Epithelial cell of prostate (primary cell): ENCODE measurements at regions not wholly inside any gene's neighbourhood (a gene's known extent, or its start where the extent isn't known, plus 50 kb on each side); places are given as distances from the start of the nearest gene placed in this dataset.
"Not testable (repeated sequence)": the region's sequence is repeated elsewhere in the genome, so short reads cannot be mapped to it uniquely, and the experiment has no call there.

Experiments
- DNase-seq: peaks from one replicate; pipeline ENCODE4 v3.0.0-alpha.2; 2011; ENCODE audit warnings: low read depth, low spot score
- H3K27ac ChIP-seq: fragments of 450-650 bp; 2 replicates; pipeline ENCODE4 v1.5.1; 2017; ENCODE audit warnings: mild to moderate bottlenecking

DNA sequence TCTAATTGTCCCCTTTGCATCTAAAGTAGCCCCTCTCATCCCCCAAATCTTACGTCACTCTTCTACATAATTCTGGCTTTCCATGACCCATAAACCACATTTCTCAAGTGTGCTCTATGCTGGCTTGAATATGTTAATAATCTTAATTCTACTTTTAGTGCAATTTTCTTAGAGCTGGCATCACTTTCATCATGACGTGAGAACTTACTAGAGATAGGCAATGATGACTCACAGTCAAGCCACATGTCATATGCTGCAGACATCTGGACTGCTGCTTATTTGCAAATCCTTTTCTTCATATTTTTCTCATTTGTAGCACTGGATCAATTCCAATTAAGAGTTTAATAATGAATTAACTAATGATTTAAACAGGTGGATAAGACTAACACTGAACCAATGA, 260.7 kb upstream of the PRKCQ start:
- no peak overlapping the region for H3K27ac ChIP-seq
- DNase-seq = no peak

DNA sequence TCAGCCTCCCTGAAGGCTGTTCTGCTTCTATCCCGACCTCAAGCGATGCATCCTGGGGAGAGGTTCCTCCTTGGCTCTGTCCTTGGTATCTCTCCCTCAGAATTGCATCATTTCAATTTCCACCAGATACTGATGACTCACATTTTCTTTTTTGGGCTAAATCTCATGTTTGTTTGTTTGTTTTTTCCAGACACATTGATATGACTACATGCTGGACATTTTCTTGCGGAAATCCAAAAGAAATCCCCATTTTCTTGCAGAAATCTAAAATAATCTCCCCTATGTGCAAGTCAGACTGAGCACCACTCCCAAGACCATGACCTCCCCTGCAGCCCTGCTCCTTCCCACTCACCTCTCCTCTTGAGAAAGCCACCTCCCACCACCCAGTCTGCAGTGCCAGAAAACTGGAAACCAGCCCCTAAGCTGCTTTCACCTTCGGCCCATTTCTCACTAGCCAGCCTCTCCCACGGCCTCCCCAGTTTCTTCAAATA, 260.2 kb upstream of the PRKCQ start:
- no peak overlapping the region for H3K27ac ChIP-seq
- no peak for DNase-seq

DNA sequence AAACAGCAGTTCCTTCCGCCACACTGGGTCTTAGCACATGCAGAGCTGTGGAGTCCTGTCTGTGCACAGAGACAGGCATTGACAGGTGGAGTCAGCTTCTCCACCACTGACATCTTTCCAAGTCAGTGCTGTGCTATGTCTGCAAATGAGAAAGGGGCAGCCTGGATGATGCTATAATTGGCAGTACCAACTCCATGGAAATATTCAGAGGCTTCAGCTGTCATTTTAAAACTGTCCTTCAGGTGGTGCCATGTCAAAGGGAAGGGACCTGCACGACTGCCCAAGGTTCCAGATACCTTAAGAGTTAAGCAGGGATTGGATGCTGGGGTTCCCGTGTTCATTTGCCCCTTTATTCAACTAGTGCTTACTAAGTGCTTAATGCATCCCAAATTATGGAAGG, 258.0 kb upstream of the PRKCQ start:
- no peak for DNase-seq
- H3K27ac ChIP-seq = no peak overlapping the region

DNA sequence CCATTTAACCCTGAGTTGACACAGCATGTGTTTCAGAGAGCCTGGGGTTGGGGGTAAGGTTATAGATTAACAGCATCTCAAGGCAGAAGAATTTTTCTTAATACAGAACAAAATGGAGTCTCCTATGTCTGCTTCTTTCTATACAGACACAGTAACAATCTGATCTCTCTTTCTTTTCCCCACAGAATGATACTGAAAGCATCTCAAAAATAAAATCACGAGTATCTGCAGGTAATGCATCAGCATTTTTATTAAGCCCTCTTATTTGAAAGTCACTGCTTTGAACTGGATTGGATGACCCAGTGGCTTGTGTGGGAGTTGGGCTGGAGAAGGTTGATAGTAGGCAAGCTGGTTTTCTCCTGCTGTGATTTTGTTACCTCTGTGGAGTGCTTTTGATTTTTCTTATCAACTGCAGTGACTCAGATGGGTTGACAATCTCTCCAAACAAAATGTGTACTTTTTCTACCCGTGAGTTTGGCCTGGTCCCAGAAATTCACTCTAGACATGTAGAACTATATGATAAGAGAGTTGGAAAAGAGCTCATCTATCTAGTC, 253.5 kb upstream of the PRKCQ start:
- no peak overlapping the region for H3K27ac ChIP-seq
- DNase-seq = no peak

DNA sequence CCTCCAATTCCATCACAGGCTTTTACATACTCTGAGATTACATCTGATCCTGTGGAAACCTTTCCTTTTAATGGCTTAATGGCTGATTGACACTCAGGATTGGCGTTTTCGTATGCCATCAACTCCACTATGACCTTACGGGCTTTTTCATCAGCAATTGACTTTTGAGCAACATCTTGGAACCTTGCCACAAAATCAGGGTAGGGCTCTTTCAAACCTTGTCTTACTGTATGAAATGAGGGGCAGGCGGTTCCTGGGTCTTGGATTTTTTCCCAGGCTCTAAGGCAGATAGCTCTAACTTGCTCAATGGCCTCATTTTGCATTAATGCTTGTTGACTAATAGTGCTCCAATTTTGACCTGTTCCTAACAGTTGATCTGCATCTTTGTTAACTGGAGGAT, 250.9 kb upstream of the PRKCQ start:
- not testable (repeated sequence) for H3K27ac ChIP-seq, DNase-seq

DNA sequence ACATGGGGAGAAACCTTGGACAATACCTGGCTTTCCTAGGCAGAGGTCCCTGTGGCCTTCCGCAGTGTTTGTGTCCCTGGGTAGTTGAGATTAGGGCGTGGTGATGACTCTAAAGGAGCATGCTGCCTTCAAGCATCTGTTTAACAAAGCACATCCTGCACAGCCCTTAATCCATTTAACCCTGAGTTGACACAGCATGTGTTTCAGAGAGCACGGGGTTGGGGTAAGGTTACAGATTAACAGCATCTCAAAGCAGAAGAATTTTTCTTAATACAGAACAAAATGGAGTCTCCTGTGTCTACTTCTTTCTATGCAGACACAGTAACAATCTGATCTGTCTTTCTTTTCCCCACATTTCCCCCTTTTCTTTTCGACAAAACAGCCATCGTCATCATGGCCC, 244.7 kb upstream of the PRKCQ start:
- DNase-seq, H3K27ac ChIP-seq: not testable (repeated sequence)

DNA sequence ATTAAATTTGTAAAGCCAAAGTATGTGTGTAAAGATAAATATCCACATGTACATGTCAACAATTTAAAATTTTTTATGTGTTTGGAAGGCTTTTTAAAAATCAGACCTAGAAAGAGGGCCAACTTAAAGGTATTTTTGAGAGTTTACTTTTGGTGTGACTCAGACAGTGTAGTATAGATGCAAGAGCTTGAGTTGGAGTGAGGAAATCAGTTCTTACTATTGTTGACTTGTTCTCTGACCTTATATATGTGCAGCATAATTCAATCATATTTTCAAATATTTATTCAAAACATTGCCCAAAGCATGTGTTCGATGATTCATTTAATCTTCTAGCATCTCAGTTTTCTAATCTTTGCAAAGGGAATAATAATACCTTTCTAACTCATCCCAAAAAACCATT, 243.7 kb upstream of the PRKCQ start:
- peak overlapping the region; percentile 3 for H3K27ac ChIP-seq

DNA sequence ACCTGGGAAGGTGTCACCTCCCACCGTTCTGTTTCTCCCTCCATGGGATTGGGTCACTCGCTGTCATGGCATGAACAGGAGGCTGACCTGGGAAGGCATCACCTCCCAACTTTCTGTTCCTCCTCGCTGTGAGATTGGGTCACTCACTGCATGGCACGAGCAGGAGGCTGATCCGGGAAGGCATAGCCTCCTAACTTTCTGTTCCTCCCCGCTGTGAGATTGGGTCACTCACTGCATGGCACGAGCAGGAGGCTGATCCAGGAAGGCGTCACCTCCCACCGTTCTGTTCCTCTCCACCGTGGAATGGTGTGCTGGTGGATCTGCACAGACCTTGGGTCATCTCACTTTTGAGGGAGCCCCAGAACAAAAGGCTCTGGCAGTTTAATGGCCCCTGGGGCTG, 239.2 kb upstream of the PRKCQ start:
- no peak overlapping the region for H3K27ac ChIP-seq
- DNase-seq = no peak

More for the DNA sequence above, 243.7 kb upstream of the PRKCQ start:
- DNase-seq = no peak

DNA sequence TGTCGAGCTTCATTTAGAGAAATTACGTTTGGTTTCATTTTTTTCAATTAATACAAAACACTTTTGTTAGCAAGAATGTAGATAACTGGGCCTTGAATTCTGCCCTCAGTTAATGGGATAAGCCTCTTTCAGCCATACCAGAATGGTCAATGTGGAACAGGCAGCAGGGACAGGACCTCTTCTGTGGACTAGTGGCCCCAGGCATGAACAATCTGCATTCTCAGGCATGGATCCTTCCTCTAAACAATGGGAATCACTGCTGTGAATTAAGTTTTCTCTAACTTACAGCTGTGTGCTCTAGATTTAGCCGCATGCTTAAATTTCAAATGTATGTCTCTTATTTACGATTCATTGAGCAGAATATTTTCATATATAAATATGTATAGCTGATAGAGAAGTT, 237.7 kb upstream of the PRKCQ start:
- DNase-seq = no peak
- no peak overlapping the region for H3K27ac ChIP-seq

DNA sequence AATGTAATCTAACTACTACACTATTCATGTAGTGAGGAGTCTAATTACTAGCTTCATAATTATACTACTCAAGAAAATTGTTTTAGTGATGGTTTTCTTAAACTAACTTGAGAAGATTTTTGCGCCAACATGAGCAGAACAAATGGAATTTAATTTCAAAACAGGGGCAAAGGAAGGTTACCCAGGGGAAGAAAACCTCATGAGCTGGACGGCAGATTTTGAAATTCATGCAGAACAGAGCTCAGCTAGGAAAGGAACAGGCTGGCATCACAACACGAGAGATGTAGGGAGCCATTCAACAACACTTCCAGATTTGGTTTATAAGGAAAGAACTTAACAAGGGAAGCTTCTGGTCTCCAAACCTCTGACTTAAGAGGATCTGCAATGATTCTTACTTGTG, 235.3 kb upstream of the PRKCQ start:
- DNase-seq = no peak
- H3K27ac ChIP-seq = no peak overlapping the region

DNA sequence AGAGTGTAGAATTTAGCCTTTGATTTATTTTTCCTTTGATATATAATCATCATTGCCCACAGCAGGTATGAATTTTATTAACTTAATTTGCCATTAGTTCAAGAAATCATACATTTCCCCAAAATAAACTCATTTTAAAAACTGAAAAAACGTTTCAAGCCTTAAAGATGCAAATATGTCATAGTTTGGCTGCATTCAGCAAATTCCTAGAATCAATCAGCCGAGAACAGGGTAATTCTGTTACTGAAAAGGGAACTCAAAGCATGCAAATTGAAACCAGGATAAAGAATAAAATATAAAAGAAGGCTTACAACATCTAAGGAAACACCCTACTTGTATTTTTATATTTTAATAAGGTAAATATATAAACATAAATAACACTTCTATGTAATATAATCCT, 233.8 kb upstream of the PRKCQ start:
- no peak for DNase-seq

DNA sequence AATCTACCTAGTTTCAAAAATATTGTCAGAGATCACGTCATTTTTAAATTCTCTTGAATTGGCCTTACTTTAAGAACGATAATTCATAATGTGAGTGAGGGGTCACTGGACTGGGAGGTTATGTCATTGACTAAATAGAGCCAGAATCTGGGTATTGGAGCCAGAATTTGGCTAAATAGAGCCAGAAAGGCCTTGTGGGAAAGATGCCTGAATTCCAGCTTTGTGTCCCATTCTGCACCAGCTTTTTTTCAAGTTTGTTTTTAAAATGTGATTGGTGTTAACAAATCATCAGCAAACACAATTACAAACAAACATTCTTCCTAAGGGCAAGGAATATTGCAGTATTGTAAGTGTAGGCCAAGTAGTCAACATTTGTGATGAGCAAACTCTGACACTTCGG, 233.2 kb upstream of the PRKCQ start:
- DNase-seq = no peak
- no peak overlapping the region for H3K27ac ChIP-seq

More for the DNA sequence above, 233.8 kb upstream of the PRKCQ start:
- H3K27ac ChIP-seq = no peak overlapping the region

DNA sequence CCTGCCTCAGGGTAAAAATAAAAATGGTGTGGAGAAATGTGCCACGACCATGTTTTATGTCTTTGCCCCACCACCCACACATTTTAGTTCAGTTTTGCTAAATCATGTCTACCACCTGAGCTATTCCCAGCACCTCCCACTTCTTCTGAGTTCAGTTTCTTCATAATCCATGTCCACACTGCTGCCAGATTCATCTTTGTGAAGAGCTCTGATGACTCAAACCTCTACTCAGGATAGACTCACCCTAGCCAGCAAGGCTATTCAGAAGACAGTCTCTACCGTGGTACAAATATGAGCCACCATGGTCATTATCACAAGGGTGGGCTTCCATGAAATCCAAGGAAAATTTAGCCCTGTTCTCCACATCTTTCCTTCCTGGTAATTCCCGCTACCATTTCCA, 231.1 kb upstream of the PRKCQ start:
- no peak for DNase-seq
- peak overlapping the region; percentile 8 for H3K27ac ChIP-seq

DNA sequence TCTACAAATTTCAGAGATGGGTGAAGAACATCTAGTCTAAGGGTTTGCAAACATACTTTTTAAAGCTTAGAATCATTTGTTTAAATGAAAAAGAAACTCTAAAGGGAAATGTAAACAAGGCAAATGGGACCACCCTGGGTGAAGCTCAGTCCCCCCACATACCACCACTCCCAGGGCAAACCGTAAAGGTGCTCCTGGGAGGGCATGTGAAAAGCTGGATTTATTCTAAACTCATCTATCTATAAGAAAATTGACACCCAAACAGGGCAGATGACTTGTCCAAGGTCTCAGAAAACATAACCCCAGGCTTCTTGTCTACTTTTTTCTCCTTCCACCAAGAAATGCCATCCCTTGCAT, 223.3 kb upstream of the PRKCQ start:
- DNase-seq = no peak
- H3K27ac ChIP-seq = no peak overlapping the region

DNA sequence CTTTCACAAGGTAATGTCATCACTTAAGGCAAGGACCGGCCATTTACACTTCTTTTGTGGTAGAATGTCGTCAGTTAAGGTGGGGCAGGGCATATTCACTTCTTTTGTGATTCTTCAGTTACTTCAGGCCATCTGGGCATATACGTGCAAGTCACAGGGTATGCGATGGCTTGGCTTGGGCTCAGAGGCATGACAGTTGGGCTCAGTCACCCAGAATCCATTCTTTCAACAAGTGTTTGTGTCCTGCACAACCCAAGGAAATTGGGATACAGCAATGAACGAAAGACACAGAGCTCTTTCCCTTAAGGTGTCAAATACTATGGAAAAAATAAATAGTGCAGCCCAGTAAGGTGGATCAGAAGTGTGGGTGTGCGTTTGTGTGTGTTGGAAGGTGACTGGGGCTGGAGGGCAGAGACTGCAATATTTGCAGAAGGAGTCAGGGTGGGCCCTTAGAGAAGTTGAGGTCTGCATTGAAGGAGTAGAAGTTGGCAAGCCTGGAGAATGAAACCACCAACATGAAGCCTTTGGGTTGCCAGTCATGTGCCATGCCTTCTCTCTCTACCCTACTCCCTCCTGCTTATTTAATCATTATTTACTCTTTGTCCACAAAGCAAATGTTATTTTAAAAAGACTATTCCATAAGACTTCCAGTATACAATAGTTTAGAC, 222.8 kb upstream of the PRKCQ start:
- no peak for DNase-seq
- H3K27ac ChIP-seq = no peak overlapping the region

DNA sequence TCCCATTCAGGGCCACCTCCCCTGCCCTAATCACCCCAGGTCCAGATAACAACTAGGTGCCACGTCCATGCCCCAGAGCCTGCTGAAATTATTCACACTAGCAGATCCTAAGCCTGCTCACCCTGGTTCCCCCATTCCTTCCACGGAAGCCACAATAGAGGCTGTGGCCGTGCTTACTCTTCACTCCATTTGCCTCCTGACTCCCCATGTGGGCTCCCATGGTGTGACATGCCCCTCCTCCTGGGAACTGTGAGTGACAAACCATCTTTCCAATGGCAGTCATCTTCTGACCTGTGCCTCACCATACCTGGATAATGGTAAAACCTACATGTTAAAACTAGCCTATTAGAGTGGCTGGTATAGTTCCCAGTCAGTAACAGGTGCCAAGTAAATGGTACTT, 216.2 kb upstream of the PRKCQ start:
- DNase-seq = no peak
- no peak overlapping the region for H3K27ac ChIP-seq

DNA sequence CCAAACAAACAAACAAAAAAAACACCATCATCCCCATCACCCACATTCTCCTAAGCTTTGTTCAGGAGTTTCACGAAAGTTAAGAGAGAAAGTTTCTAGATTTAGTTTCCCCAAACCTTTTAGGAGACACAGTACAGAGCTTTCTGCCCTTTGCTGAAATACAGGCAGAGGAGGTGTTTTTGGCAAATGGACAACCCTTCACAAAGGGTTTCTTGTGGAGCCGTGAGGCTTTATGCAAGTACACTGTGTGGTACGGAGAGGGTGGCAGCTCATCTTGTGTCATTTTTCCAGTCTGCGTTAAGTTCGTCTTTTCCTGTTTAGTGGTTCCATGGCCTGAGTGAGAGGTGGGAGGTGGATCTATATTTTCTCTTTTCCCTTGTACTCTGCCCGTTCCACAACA, 215.5 kb upstream of the PRKCQ start:
- no peak for DNase-seq
- no peak overlapping the region for H3K27ac ChIP-seq

DNA sequence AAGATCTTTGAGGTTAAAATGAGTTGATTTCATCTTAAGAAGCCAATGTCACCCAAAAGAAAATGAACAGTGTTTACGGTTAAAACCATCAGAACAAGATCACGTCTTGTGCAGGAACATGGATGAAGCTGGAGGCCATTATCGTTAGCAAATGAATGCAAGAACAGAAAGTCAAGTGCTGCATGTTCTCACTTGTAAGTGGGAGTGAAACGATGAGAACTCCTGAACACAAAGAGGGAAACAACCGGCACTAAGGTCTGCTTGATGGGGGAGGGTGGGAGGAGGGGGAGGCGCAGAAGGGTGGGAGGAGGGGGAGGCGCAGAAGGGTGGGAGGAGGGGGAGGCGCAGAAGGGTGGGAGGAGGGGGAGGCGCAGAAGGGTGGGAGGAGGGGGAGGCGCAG, 214.8 kb upstream of the PRKCQ start:
- peak overlapping the region; percentile 43 for H3K27ac ChIP-seq
- DNase-seq = not testable (repeated sequence)

DNA sequence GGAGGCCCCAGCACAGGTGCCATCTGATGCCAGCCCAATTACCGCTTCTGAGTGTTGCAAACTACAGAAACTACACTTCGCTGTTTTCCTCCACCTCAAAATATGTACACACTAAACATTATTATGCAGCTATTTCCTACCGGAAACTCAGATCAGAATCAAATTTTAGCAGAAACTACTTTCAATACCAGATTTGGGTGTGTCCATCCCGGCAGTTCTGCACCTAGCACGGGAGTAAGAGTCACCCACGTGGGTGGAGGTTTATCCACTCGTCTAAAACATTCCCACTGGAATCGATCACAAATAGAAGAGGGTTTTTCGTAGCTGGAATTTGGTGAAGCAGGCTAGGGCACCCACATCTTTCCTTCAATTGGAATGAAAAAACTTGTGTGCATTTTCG, 214.4 kb upstream of the PRKCQ start:
- DNase-seq = no peak
- peak overlapping the region; percentile 43 for H3K27ac ChIP-seq

DNA sequence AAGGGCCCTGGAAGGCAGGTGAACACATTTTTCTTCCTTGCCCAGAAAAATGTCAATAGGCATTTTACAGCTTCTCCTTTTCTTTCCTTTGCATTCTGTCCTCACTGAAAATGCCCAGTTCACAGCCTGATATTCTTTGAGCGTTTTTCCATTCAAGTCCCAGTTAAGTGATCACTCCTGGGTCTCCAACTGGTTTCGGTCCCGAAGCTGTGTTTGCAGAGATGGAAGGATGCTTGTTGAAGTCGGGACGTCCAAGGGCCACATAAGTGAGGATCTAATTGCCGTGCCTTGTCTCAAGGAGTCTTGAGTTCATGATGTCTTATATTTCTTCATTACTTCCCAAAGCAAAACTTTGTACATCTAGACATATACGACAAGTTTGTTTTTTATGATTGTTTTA, 208.7 kb upstream of the PRKCQ start:
- no peak for DNase-seq
- H3K27ac ChIP-seq = no peak overlapping the region

DNA sequence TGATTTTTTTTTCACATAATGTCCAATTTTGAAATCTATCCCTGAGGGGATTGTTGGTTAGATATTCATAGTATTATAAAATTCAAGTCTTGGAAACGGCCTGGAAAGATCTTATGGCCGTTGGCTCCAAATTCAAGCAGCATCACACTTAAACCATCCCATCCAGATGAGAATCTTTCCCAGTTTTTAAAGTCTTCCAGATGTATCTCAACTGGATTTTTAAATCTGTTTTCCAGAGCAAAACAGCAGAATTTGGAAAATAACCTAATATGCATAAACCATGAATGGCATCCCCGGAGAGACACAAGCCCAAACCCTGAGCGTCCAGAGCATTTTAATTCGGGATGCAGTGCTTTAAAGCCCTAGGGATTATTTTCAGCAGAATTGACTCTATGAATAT, 208.2 kb upstream of the PRKCQ start:
- no peak for DNase-seq
- H3K27ac ChIP-seq = no peak overlapping the region

DNA sequence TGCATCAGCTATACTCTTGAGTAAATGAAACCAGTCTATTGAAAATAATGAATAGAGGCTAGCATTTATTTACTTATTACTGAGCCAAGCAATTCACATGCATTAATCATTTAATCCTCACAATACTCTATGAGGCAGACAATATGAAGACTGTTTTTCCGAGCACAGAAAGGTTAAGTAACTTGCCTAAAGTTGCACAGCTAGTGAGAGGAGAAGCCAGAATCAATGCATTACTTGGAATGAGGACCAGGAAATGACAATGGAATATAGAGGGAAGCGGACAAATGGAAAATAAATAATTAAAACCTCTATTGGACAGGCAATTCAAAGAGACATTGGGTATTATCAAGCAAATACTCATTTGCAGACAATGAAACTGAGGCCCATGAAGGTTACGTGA, 207.6 kb upstream of the PRKCQ start:
- H3K27ac ChIP-seq = no peak overlapping the region
- no peak for DNase-seq
